ENCODE measurements at regions not wholly inside any gene's neighbourhood (a gene's known extent, or its start where the extent isn't known, plus 50 kb on each side); places are given as distances from the start of the nearest gene placed in this dataset.

DNA sequence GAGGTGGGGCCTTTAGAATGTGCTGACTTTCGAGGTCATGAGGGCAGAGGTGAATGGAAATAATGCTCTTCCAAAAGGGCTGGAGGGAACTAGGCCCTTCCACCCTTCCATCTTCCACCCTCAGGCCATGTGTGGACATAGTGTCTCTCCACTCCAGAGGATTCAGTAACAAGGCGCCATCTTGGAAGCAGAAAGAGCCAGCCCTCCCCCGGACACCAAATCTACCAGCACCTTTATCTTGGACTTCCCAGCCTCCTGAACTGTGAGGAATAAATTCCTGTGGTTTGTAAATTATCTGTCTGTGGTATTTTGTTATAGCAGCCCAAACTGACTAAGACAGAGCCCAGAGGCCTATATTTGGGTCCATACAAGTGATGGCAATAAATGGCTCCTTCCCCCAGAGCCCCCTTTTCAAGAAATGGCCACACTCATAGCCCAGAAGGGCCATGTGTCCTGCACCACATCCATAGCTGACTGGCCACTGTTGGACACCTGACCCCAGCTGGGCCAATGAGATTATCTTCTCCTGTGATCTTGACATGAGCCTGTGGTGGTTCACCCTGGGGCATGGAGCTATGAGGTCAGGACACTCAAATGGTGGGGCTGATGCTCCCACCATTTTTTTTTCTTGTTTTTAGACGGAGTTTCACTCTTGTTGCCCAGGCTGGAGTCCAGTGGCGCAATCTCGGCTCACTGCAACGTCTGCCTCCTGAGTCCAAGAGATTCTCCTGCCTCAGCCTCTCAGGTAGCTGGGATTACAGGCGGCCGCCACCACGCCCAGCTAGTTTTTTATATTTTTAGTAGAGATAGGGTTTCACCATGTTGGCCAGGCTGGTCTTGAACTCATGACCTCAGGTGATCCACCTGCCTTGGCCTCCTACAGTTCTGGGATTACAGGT lies 114.9 kb downstream of the RRAGC start:
- no peak for ATAC-seq
- POLR2A ChIA-PET: no interaction called here
- H3K27me3 Mint-ChIP-seq (ENCODE audit: low read depth): no peaks in the 10 kb centered on the region
- no peak for DNase-seq (ENCODE audit: low spot score)
- TF ChIP-seq CREB1 (CRISPR knock-in tag; IDR thresholded peaks at IDR 0.05) (no peak), ZNF121 (CRISPR knock-in tag; IDR thresholded peaks at IDR 0.05) (no peak), USF2 (CRISPR knock-in tag; IDR thresholded peaks at IDR 0.05) (no peak), ZNF263 (CRISPR knock-in tag; IDR thresholded peaks at IDR 0.05; ENCODE audit: low read depth) (no peak), ESRRA (CRISPR knock-in tag; IDR thresholded peaks at IDR 0.05; ENCODE audit: borderline replicate concordance) (no peak), ZNF423 (CRISPR knock-in tag; IDR thresholded peaks at IDR 0.05) (no peak), GABPB1 (CRISPR knock-in tag; IDR thresholded peaks at IDR 0.05) (no peak), KAT7 (CRISPR knock-in tag; IDR thresholded peaks at IDR 0.05; ENCODE audit: borderline replicate concordance) (no peak), ZNF671 (CRISPR knock-in tag; IDR thresholded peaks at IDR 0.05) (no peak), CBFB (CRISPR knock-in tag; IDR thresholded peaks at IDR 0.05; ENCODE audit: low read depth) (no peak), JAZF1 (CRISPR knock-in tag; IDR thresholded peaks at IDR 0.05) (no peak), ZNF416 (CRISPR knock-in tag; IDR thresholded peaks at IDR 0.05) (no peak), EMX1 (CRISPR knock-in tag; IDR thresholded peaks at IDR 0.05) (no peak), FOXP1 (CRISPR knock-in tag; IDR thresholded peaks at IDR 0.05; ENCODE audit: borderline replicate concordance) (no peak)
- TF ChIP-seq, protein P1, sequence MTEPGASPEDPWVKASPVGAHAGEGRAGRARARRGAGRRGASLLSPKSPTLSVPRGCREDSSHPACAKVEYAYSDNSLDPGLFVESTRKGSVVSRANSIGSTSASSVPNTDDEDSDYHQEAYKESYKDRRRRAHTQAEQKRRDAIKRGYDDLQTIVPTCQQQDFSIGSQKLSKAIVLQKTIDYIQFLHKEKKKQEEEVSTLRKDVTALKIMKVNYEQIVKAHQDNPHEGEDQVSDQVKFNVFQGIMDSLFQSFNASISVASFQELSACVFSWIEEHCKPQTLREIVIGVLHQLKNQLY (CRISPR knock-in tag; IDR thresholded peaks at IDR 0.05): no peak
- TF ChIP-seq, protein P2, sequence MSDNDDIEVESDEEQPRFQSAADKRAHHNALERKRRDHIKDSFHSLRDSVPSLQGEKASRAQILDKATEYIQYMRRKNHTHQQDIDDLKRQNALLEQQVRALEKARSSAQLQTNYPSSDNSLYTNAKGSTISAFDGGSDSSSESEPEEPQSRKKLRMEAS (CRISPR knock-in tag; IDR thresholded peaks at IDR 0.05): no peak
- TF ChIP-seq, protein P3, sequence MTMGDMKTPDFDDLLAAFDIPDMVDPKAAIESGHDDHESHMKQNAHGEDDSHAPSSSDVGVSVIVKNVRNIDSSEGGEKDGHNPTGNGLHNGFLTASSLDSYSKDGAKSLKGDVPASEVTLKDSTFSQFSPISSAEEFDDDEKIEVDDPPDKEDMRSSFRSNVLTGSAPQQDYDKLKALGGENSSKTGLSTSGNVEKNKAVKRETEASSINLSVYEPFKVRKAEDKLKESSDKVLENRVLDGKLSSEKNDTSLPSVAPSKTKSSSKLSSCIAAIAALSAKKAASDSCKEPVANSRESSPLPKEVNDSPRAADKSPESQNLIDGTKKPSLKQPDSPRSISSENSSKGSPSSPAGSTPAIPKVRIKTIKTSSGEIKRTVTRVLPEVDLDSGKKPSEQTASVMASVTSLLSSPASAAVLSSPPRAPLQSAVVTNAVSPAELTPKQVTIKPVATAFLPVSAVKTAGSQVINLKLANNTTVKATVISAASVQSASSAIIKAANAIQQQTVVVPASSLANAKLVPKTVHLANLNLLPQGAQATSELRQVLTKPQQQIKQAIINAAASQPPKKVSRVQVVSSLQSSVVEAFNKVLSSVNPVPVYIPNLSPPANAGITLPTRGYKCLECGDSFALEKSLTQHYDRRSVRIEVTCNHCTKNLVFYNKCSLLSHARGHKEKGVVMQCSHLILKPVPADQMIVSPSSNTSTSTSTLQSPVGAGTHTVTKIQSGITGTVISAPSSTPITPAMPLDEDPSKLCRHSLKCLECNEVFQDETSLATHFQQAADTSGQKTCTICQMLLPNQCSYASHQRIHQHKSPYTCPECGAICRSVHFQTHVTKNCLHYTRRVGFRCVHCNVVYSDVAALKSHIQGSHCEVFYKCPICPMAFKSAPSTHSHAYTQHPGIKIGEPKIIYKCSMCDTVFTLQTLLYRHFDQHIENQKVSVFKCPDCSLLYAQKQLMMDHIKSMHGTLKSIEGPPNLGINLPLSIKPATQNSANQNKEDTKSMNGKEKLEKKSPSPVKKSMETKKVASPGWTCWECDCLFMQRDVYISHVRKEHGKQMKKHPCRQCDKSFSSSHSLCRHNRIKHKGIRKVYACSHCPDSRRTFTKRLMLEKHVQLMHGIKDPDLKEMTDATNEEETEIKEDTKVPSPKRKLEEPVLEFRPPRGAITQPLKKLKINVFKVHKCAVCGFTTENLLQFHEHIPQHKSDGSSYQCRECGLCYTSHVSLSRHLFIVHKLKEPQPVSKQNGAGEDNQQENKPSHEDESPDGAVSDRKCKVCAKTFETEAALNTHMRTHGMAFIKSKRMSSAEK (CRISPR knock-in tag; IDR thresholded peaks at IDR 0.05; ENCODE audit: borderline replicate concordance): no peak
- TF ChIP-seq, protein P4, sequence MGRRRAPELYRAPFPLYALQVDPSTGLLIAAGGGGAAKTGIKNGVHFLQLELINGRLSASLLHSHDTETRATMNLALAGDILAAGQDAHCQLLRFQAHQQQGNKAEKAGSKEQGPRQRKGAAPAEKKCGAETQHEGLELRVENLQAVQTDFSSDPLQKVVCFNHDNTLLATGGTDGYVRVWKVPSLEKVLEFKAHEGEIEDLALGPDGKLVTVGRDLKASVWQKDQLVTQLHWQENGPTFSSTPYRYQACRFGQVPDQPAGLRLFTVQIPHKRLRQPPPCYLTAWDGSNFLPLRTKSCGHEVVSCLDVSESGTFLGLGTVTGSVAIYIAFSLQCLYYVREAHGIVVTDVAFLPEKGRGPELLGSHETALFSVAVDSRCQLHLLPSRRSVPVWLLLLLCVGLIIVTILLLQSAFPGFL (CRISPR knock-in tag; IDR thresholded peaks at IDR 0.05; ENCODE audit: borderline replicate concordance): no peak
- TF ChIP-seq, protein P5, sequence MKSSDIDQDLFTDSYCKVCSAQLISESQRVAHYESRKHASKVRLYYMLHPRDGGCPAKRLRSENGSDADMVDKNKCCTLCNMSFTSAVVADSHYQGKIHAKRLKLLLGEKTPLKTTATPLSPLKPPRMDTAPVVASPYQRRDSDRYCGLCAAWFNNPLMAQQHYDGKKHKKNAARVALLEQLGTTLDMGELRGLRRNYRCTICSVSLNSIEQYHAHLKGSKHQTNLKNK (CRISPR knock-in tag; IDR thresholded peaks at IDR 0.05): no peak
- TF ChIP-seq, protein P6, sequence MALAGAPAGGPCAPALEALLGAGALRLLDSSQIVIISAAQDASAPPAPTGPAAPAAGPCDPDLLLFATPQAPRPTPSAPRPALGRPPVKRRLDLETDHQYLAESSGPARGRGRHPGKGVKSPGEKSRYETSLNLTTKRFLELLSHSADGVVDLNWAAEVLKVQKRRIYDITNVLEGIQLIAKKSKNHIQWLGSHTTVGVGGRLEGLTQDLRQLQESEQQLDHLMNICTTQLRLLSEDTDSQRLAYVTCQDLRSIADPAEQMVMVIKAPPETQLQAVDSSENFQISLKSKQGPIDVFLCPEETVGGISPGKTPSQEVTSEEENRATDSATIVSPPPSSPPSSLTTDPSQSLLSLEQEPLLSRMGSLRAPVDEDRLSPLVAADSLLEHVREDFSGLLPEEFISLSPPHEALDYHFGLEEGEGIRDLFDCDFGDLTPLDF (CRISPR knock-in tag; IDR thresholded peaks at IDR 0.05): no peak
- H3K27ac Mint-ChIP-seq: no peak overlapping the region
- H3K4me1 Mint-ChIP-seq: peaks cover 31% of the 10 kb centered on the region
- H3K4me3 Mint-ChIP-seq: no peak overlapping the region
- CTCF ChIA-PET: no interaction called here
- peaks cover 6% of the 10 kb centered on the region for H3K9me3 Mint-ChIP-seq
- no peaks in the 10 kb centered on the region for H3K36me3 Mint-ChIP-seq

Measured in WTC11 (cell line).